ENCODE measurements at regions not wholly inside any gene's neighbourhood (a gene's known extent, or its start where the extent isn't known, plus 50 kb on each side); places are given as distances from the start of the nearest gene placed in this dataset.

DNA sequence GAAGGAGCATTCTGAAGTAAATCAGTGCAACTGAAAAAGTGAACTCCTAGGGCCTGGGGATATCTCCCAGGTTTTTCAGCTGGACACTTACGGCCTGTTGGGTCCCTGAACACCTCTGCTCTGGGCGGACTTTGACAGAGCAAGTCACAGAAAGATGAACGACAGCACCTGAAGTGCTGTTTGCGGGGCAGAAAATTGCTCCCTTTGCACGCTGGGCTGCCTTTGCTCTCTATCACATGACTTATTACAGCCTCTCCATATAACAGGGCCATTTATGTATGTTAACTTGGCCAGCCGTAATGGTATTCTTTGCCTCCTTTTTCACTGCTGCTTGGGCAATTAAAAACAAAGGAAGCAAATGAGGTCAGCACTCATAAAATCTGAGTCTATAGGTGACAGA is 332.9 kb downstream of the BARHL2 start:
- TF ChIP-seq, protein P1, sequence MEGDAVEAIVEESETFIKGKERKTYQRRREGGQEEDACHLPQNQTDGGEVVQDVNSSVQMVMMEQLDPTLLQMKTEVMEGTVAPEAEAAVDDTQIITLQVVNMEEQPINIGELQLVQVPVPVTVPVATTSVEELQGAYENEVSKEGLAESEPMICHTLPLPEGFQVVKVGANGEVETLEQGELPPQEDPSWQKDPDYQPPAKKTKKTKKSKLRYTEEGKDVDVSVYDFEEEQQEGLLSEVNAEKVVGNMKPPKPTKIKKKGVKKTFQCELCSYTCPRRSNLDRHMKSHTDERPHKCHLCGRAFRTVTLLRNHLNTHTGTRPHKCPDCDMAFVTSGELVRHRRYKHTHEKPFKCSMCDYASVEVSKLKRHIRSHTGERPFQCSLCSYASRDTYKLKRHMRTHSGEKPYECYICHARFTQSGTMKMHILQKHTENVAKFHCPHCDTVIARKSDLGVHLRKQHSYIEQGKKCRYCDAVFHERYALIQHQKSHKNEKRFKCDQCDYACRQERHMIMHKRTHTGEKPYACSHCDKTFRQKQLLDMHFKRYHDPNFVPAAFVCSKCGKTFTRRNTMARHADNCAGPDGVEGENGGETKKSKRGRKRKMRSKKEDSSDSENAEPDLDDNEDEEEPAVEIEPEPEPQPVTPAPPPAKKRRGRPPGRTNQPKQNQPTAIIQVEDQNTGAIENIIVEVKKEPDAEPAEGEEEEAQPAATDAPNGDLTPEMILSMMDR (IDR thresholded peaks at IDR 0.05; ENCODE audit: low read length), result no peak
- TF ChIP-seq EZH2 (IDR thresholded peaks at IDR 0.05; ENCODE audit: borderline replicate concordance, low read length), result no peak
